ENCODE measurements at regions not wholly inside any gene's neighbourhood (a gene's known extent, or its start where the extent isn't known, plus 50 kb on each side); places are given as distances from the start of the nearest gene placed in this dataset.

DNA sequence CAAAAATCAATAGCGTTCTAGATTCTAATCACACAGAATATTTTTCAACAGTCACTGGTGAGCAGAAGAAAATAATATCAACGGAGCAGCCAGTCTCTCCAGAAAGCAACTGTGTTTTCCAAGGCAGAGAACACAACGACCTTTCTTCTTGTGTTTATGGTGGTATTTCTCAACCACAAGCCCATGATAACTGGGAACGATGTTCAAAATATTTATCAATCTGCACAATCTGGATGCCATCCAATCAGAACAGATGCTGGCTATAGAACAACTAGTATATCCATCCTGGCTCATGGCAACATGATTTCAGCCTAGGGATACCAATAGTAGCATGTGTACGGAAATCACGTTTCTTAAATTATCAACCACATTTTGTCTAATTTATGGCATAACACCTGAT is 162.7 kb upstream of the RUNX1 start:
- no peaks in the 10 kb centered on the region for H3K36me3 ChIP-seq
- peaks cover 0 to 14% (median 2%) of the 10 kb centered on the region in 8 donors for H3K9me3 ChIP-seq
- H3K4me1 ChIP-seq = peaks cover 0 to 8% (median 0%) of the 10 kb centered on the region in 6 donors
- peak overlapping the region in 1 of 8 donors; percentile 4 for H3K27ac ChIP-seq
- no peak overlapping the region for H3K4me3 ChIP-seq
- no peak for TF ChIP-seq POLR2A (IDR thresholded peaks at IDR 0.05)
- TF ChIP-seq POLR2AphosphoS5 (IDR thresholded peaks at IDR 0.05) = no peak
- TF ChIP-seq, protein P1, sequence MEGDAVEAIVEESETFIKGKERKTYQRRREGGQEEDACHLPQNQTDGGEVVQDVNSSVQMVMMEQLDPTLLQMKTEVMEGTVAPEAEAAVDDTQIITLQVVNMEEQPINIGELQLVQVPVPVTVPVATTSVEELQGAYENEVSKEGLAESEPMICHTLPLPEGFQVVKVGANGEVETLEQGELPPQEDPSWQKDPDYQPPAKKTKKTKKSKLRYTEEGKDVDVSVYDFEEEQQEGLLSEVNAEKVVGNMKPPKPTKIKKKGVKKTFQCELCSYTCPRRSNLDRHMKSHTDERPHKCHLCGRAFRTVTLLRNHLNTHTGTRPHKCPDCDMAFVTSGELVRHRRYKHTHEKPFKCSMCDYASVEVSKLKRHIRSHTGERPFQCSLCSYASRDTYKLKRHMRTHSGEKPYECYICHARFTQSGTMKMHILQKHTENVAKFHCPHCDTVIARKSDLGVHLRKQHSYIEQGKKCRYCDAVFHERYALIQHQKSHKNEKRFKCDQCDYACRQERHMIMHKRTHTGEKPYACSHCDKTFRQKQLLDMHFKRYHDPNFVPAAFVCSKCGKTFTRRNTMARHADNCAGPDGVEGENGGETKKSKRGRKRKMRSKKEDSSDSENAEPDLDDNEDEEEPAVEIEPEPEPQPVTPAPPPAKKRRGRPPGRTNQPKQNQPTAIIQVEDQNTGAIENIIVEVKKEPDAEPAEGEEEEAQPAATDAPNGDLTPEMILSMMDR (IDR thresholded peaks at IDR 0.05 in 8 of 11, conservative IDR thresholded peaks at IDR 0.05 in 3 of 11) = no peak
- no peak for DNase-seq
- 72 to 89% (median 85%) methylated on average over 6 of the region's 6 CpGs for WGBS, 5 donors
- intact Hi-C loops (cut with DNase I; ENCODE audit: low total_unique reads) = no loop called here
- no peaks in the 10 kb centered on the region for H3K27me3 ChIP-seq (replicated peaks in 1 of 7)

DNA sequence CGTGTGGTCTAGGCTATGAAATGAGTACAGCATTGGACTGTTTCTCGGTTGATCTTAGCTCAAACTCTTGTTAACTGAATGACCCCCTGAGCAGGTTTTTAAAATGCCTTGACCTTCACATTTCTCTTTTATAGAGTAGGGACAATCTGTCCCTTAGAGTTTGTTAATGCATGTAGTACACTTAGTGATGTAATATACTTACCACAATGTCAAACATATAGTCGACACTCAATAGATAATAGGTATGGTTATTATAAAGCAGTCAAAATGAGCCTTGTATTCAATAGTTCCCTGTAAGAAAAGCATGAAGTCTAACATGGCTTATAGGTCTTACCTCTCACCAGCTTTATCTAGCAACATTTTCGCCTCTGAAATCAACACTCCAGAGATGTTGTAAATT is 161.0 kb upstream of the RUNX1 start:
- H3K4me1 ChIP-seq = peaks cover 8 to 25% (median 13%) of the 10 kb centered on the region in 6 donors
- intact Hi-C loops (cut with DNase I; ENCODE audit: low total_unique reads) = no loop called here
- peaks cover 0 to 14% (median 2%) of the 10 kb centered on the region in 8 donors for H3K9me3 ChIP-seq
- TF ChIP-seq POLR2A (IDR thresholded peaks at IDR 0.05) = no peak
- TF ChIP-seq, protein P1 (IDR thresholded peaks at IDR 0.05 in 8 of 11, conservative IDR thresholded peaks at IDR 0.05 in 3 of 11) = no peak
- no peak overlapping the region for H3K27ac ChIP-seq
- no peaks in the 10 kb centered on the region for H3K36me3 ChIP-seq
- no peaks in the 10 kb centered on the region for H3K27me3 ChIP-seq (replicated peaks in 1 of 7)
- 92 to 97% (median 94%) methylated on average over 4 of the region's 4 CpGs for WGBS, 5 donors
- DNase-seq = no peak
- H3K4me3 ChIP-seq = no peak overlapping the region

- peaks cover 0 to 14% (median 2%) of the 10 kb centered on the region in 8 donors for H3K9me3 ChIP-seq
- DNase-seq = no peak
- H3K27ac ChIP-seq = no peak overlapping the region
- H3K36me3 ChIP-seq = no peaks in the 10 kb centered on the region
- WGBS, 5 donors = 89 to 92% (median 90%) methylated on average over 7 of the region's 7 CpGs
- no peaks in the 10 kb centered on the region for H3K27me3 ChIP-seq (replicated peaks in 1 of 7)
- H3K4me1 ChIP-seq = peaks cover 13 to 34% (median 16%) of the 10 kb centered on the region in 6 donors
- no peak overlapping the region for H3K4me3 ChIP-seq
- TF ChIP-seq POLR2AphosphoS5 (IDR thresholded peaks at IDR 0.05) = no peak
- no peak for TF ChIP-seq POLR2A (IDR thresholded peaks at IDR 0.05)
- TF ChIP-seq, protein P1 (IDR thresholded peaks at IDR 0.05 in 8 of 11, conservative IDR thresholded peaks at IDR 0.05 in 3 of 11) = no peak
- intact Hi-C loops (cut with DNase I; ENCODE audit: low total_unique reads) = no loop called here
These were observed 159.9 kb upstream of the RUNX1 start for GRCh38 chr21:35208810-35209517.

GRCh38 chr21:35208104-35208503 is 159.0 kb upstream of the RUNX1 start:
- TF ChIP-seq POLR2A (IDR thresholded peaks at IDR 0.05) (no peak), POLR2AphosphoS5 (IDR thresholded peaks at IDR 0.05) (no peak)
- TF ChIP-seq, protein P1 (IDR thresholded peaks at IDR 0.05 in 8 of 11, conservative IDR thresholded peaks at IDR 0.05 in 3 of 11) = no peak
- 88 to 91% (median 89%) methylated on average over 10 of the region's 10 CpGs for WGBS, 5 donors

More at GRCh38 chr21:35208104-35208503, 159.0 kb upstream of the RUNX1 start:
- H3K4me3 ChIP-seq = no peak overlapping the region
- DNase-seq = no peak
- H3K36me3 ChIP-seq = no peaks in the 10 kb centered on the region
- intact Hi-C loops (cut with DNase I; ENCODE audit: low total_unique reads) = no loop called here
- no peak overlapping the region for H3K27ac ChIP-seq
- no peaks in the 10 kb centered on the region for H3K27me3 ChIP-seq (replicated peaks in 1 of 7)
- peaks cover 0 to 14% (median 2%) of the 10 kb centered on the region in 8 donors for H3K9me3 ChIP-seq
- peaks cover 13 to 37% (median 16%) of the 10 kb centered on the region in 6 donors for H3K4me1 ChIP-seq

All from spleen (tissue), 11 donors.